ENCODE measurements at regions not wholly inside any gene's neighbourhood (a gene's known extent, or its start where the extent isn't known, plus 50 kb on each side); places are given as distances from the start of the nearest gene placed in this dataset.

DNA sequence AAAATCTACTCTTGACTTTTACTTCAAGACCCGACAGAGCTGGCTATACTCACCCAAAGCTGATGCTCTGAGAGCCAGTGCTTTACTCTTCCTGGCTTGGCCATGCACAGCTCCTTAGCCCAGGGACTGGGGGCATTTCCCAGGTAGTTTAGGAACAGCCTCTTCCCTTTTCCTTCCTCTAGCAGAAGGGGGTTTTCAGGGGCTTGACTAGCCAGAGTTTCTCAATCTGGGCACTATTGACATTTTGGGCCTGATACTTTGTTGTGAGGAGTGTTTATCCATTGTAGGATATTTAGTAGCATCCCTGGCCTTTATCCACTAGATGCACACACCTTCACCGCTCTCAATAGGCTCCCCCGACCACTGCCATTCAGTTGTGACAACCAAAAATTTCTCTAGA is 50.0 kb upstream of the RFX3 start:
- in situ Hi-C loops (cut with MboI), result no loop called here
- intact Hi-C loops (cut with micrococcal nuclease; ENCODE audit: unreplicated experiment), result no loop called here
- ChIA-PET RAD21 (ENCODE audit: unreplicated experiment) (no interaction called here), CTCF (interaction anchor here (0.6 to 1.2 kb wide), 2 partner anchors 135 to 323 kb away, joined by 3 read pairs; no protein-coding TSS in a partner anchor), SMC1A (ENCODE audit: uncharacterized antibody, unreplicated experiment) (no interaction called here), POLR2A (no interaction called here)
- no peaks in the 10 kb centered on the region for H3K36me3 ChIP-seq (ENCODE audit: control insufficient read depth in 2 of 2, insufficient read depth in 2 of 2, low read length in 1 of 2)
- FAIRE-seq (no peak), DNase-seq (ENCODE audit: low read depth, low spot score) (no peak), ATAC-seq (no peak)
- H4K20me1 ChIP-seq (ENCODE audit: control insufficient read depth, insufficient read depth), result no peaks in the 10 kb centered on the region
- H3K27ac ChIP-seq (ENCODE audit: control insufficient read depth, insufficient read depth), result no peak overlapping the region
- no peak overlapping the region for H3K4me2 ChIP-seq (ENCODE audit: control insufficient read depth, insufficient read depth)
- no peak overlapping the region for H3K4me3 ChIP-seq
- H2AFZ ChIP-seq (ENCODE audit: control insufficient read depth, low read depth, low read length), result no peak overlapping the region
- BruUV-seq (replicated peaks), result no TSS peak
- H3K9me3 ChIP-seq (replicated peaks; ENCODE audit: control insufficient read depth, insufficient read depth, low read length), result no peaks in the 10 kb centered on the region; the same call in 1 of the 3 replicates
- no peaks in the 10 kb centered on the region for H3K27me3 ChIP-seq (replicated peaks in 1 of 2; ENCODE audit: control insufficient read depth in 2 of 2, insufficient read depth in 2 of 2, low read length in 1 of 2)
- H3K79me2 ChIP-seq (ENCODE audit: control insufficient read depth, insufficient read depth, low read length), result no peaks in the 10 kb centered on the region
- 99% methylated on average over 3 of the region's 3 CpGs for WGBS (ENCODE audit: insufficient coverage, insufficient replicate concordance, low lambda C conversion rate, missing lambda C conversion rate)
- no peak overlapping the region for H3K9ac ChIP-seq (ENCODE audit: control insufficient read depth, insufficient read depth, low read length)
- no peak for TF ChIP-seq ZNF622 (IDR thresholded peaks at IDR 0.05)
- no peak for TF ChIP-seq RUNX3 (IDR thresholded peaks at IDR 0.05; ENCODE audit: low read length)
- TF ChIP-seq, protein P1, sequence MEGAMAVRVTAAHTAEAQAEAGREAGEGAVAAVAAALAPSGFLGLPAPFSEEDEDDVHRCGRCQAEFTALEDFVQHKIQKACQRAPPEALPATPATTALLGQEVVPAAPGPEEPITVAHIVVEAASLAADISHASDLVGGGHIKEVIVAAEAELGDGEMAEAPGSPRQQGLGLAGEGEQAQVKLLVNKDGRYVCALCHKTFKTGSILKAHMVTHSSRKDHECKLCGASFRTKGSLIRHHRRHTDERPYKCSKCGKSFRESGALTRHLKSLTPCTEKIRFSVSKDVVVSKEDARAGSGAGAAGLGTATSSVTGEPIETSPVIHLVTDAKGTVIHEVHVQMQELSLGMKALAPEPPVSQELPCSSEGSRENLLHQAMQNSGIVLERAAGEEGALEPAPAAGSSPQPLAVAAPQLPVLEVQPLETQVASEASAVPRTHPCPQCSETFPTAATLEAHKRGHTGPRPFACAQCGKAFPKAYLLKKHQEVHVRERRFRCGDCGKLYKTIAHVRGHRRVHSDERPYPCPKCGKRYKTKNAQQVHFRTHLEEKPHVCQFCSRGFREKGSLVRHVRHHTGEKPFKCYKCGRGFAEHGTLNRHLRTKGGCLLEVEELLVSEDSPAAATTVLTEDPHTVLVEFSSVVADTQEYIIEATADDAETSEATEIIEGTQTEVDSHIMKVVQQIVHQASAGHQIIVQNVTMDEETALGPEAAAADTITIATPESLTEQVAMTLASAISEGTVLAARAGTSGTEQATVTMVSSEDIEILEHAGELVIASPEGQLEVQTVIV (IDR thresholded peaks at IDR 0.05; ENCODE audit: borderline replicate concordance, partially characterized antibody), result no peak
- TF ChIP-seq, protein P2, sequence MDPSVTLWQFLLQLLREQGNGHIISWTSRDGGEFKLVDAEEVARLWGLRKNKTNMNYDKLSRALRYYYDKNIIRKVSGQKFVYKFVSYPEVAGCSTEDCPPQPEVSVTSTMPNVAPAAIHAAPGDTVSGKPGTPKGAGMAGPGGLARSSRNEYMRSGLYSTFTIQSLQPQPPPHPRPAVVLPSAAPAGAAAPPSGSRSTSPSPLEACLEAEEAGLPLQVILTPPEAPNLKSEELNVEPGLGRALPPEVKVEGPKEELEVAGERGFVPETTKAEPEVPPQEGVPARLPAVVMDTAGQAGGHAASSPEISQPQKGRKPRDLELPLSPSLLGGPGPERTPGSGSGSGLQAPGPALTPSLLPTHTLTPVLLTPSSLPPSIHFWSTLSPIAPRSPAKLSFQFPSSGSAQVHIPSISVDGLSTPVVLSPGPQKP (IDR thresholded peaks at IDR 0.05; ENCODE audit: low read depth, low read length), result no peak
- TF ChIP-seq EED (IDR thresholded peaks at IDR 0.05; ENCODE audit: low read depth), result no peak
- TF ChIP-seq GABPA (IDR thresholded peaks at IDR 0.05; ENCODE audit: low read depth), result no peak
- TF ChIP-seq SUZ12 (IDR thresholded peaks at IDR 0.05; ENCODE audit: unreplicated experiment), result no peak
- no peak for TF ChIP-seq KAT2A (conservative IDR thresholded peaks at IDR 0.05; ENCODE audit: control insufficient read depth, low read depth, low read length)
- TF ChIP-seq, protein P3, sequence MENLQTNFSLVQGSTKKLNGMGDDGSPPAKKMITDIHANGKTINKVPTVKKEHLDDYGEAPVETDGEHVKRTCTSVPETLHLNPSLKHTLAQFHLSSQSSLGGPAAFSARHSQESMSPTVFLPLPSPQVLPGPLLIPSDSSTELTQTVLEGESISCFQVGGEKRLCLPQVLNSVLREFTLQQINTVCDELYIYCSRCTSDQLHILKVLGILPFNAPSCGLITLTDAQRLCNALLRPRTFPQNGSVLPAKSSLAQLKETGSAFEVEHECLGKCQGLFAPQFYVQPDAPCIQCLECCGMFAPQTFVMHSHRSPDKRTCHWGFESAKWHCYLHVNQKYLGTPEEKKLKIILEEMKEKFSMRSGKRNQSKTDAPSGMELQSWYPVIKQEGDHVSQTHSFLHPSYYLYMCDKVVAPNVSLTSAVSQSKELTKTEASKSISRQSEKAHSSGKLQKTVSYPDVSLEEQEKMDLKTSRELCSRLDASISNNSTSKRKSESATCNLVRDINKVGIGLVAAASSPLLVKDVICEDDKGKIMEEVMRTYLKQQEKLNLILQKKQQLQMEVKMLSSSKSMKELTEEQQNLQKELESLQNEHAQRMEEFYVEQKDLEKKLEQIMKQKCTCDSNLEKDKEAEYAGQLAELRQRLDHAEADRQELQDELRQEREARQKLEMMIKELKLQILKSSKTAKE (IDR thresholded peaks at IDR 0.05; ENCODE audit: low read depth, poor library complexity, severe bottlenecking), result no peak
- TF ChIP-seq, protein P4, sequence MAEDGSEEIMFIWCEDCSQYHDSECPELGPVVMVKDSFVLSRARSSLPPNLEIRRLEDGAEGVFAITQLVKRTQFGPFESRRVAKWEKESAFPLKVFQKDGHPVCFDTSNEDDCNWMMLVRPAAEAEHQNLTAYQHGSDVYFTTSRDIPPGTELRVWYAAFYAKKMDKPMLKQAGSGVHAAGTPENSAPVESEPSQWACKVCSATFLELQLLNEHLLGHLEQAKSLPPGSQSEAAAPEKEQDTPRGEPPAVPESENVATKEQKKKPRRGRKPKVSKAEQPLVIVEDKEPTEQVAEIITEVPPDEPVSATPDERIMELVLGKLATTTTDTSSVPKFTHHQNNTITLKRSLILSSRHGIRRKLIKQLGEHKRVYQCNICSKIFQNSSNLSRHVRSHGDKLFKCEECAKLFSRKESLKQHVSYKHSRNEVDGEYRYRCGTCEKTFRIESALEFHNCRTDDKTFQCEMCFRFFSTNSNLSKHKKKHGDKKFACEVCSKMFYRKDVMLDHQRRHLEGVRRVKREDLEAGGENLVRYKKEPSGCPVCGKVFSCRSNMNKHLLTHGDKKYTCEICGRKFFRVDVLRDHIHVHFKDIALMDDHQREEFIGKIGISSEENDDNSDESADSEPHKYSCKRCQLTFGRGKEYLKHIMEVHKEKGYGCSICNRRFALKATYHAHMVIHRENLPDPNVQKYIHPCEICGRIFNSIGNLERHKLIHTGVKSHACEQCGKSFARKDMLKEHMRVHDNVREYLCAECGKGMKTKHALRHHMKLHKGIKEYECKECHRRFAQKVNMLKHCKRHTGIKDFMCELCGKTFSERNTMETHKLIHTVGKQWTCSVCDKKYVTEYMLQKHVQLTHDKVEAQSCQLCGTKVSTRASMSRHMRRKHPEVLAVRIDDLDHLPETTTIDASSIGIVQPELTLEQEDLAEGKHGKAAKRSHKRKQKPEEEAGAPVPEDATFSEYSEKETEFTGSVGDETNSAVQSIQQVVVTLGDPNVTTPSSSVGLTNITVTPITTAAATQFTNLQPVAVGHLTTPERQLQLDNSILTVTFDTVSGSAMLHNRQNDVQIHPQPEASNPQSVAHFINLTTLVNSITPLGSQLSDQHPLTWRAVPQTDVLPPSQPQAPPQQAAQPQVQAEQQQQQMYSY (CRISPR knock-in tag; IDR thresholded peaks at IDR 0.05), result no peak
- TF ChIP-seq BHLHE40 (IDR thresholded peaks at IDR 0.05; ENCODE audit: borderline replicate concordance in 1 of 2, low read depth in 2 of 2, low read length in 1 of 2), result no peak
- no peak for TF ChIP-seq TAF1 (IDR thresholded peaks at IDR 0.05; ENCODE audit: borderline replicate concordance, low read depth, low read length)
- no peak for TF ChIP-seq MTA3 (IDR thresholded peaks at IDR 0.05; ENCODE audit: borderline replicate concordance, low read length)
- TF ChIP-seq, protein P5, sequence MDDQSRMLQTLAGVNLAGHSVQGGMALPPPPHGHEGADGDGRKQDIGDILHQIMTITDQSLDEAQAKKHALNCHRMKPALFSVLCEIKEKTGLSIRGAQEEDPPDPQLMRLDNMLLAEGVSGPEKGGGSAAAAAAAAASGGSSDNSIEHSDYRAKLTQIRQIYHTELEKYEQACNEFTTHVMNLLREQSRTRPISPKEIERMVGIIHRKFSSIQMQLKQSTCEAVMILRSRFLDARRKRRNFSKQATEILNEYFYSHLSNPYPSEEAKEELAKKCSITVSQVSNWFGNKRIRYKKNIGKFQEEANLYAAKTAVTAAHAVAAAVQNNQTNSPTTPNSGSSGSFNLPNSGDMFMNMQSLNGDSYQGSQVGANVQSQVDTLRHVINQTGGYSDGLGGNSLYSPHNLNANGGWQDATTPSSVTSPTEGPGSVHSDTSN (IDR thresholded peaks at IDR 0.05; ENCODE audit: insufficient replicate concordance, low read depth, low read length), result no peak
- H3K4me1 ChIP-seq (ENCODE audit: control insufficient read depth, insufficient read depth, low read length), result no peaks in the 10 kb centered on the region
